ENCODE measurements at regions not wholly inside any gene's neighbourhood (a gene's known extent, or its start where the extent isn't known, plus 50 kb on each side); places are given as distances from the start of the nearest gene placed in this dataset.

DNA sequence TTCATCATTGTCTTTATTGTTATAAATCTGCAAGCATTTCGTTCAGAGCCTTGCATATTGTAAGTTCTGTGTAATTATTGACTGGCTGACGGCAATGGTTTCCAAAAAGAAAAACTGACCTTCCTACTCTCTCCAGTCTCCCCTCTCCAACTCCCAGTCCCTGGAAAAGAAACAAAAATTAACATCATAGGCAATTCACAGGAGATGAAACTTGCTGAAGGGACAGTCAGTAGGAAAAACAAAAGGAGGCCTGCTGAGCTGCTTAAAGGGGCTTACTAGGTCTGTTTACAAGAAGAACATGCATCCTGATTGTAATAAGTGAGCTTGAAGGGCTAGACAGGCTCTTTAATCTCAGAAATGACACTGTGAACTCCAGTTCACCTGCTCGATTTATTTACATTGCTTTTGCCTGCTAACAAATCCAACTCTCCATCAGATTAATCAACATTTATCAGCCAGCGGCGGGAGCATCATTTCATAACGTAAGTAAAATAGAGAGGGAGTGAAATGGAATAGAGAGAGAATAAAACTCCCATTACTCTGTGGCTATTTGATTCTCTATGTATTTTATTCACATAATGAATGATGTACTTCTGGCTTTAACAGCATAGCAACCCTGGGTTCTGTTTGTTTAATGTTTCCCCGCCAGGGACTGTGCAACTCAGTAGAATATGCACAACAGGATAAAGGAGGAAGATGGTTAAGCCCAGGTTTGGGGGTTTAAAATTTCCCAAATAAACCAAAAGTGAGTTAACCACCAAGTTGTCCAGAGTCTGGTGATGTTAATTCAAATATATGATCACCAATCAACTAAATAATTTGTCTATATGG, 256.7 kb upstream of the SETBP1 start:
- H3K27me3 Mint-ChIP-seq (ENCODE audit: insufficient read depth), result no peaks in the 10 kb centered on the region
- H3K4me3 Mint-ChIP-seq, result no peak overlapping the region
- WGBS, 2 experiments (ENCODE audit: insufficient coverage in 1 of 2, insufficient read length in 1 of 2), result 48 to 80% methylated on average over 1 to 3 of the region's 7 CpGs

DNA sequence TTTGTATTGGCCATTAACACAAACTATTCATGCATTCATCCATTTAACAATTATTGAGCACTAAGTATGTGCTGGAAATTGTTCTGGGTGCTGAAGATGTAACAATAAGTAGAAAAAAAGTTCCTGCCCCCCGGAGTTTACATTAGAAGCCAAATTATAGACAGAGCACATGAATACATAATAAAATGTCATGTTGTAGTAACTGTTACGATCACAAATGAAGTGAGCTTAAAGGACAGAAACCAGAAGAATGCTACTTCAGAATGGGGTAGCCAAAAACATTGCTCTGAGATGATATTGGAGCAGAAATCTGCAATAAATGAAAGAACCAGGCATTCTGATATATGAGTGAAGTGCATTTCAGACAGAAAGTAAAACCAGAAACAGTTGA, 256.0 kb upstream of the SETBP1 start:
- H3K27ac Mint-ChIP-seq, result no peak overlapping the region
- H3K36me3 Mint-ChIP-seq (ENCODE audit: low read depth), result no peaks in the 10 kb centered on the region
- no peak overlapping the region for H3K4me3 ChIP-seq (ENCODE audit: low read length)
- H3K27me3 ChIP-seq (ENCODE audit: control insufficient read depth, insufficient read depth, low read length, poor library complexity, severe bottlenecking), result no peaks in the 10 kb centered on the region
- H3K4me1 Mint-ChIP-seq, result peaks cover 9% of the 10 kb centered on the region
- WGBS, 2 experiments (ENCODE audit: insufficient coverage in 1 of 2, insufficient read length in 1 of 2), result 92 to 100% methylated on average over 1 of the region's 2 CpGs
- no peaks in the 10 kb centered on the region for H3K9me3 ChIP-seq (ENCODE audit: control insufficient read depth, low read length)
- DNase-seq, result no peak
- TF ChIP-seq, protein P1, sequence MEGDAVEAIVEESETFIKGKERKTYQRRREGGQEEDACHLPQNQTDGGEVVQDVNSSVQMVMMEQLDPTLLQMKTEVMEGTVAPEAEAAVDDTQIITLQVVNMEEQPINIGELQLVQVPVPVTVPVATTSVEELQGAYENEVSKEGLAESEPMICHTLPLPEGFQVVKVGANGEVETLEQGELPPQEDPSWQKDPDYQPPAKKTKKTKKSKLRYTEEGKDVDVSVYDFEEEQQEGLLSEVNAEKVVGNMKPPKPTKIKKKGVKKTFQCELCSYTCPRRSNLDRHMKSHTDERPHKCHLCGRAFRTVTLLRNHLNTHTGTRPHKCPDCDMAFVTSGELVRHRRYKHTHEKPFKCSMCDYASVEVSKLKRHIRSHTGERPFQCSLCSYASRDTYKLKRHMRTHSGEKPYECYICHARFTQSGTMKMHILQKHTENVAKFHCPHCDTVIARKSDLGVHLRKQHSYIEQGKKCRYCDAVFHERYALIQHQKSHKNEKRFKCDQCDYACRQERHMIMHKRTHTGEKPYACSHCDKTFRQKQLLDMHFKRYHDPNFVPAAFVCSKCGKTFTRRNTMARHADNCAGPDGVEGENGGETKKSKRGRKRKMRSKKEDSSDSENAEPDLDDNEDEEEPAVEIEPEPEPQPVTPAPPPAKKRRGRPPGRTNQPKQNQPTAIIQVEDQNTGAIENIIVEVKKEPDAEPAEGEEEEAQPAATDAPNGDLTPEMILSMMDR (conservative IDR thresholded peaks at IDR 0.05), result no peak
- H3K4me3 Mint-ChIP-seq, result no peak overlapping the region
- H3K9me3 Mint-ChIP-seq, result peaks cover 13% of the 10 kb centered on the region
- H3K4me1 ChIP-seq (ENCODE audit: control insufficient read depth, insufficient read depth, low read length), result no peaks in the 10 kb centered on the region
- H3K9ac ChIP-seq (ENCODE audit: extremely low read depth, low read length, poor library complexity, severe bottlenecking), result no peak overlapping the region
- H3K27me3 Mint-ChIP-seq (ENCODE audit: insufficient read depth), result no peaks in the 10 kb centered on the region
- no peaks in the 10 kb centered on the region for H3K36me3 ChIP-seq (ENCODE audit: control insufficient read depth, insufficient read depth, low read length)
- H3K27ac ChIP-seq (ENCODE audit: low read depth, low read length), result no peak overlapping the region

More for the DNA sequence above, 256.7 kb upstream of the SETBP1 start:
- no peaks in the 10 kb centered on the region for H3K27me3 ChIP-seq (ENCODE audit: control insufficient read depth, insufficient read depth, low read length, poor library complexity, severe bottlenecking)
- H3K9me3 ChIP-seq (ENCODE audit: control insufficient read depth, low read length), result no peaks in the 10 kb centered on the region
- Mint-ChIP-seq H3K4me1 (peaks cover 9% of the 10 kb centered on the region), H3K36me3 (ENCODE audit: low read depth) (no peaks in the 10 kb centered on the region), H3K9me3 (peaks cover 16% of the 10 kb centered on the region), H3K27ac (no peak overlapping the region)
- TF ChIP-seq, protein P1 (conservative IDR thresholded peaks at IDR 0.05), result no peak
- no peak overlapping the region for H3K4me3 ChIP-seq (ENCODE audit: low read length)
- H3K9ac ChIP-seq (ENCODE audit: extremely low read depth, low read length, poor library complexity, severe bottlenecking), result no peak overlapping the region
- no peak overlapping the region for H3K27ac ChIP-seq (ENCODE audit: low read depth, low read length)
- peak; percentile 47 for DNase-seq
- no peaks in the 10 kb centered on the region for H3K4me1 ChIP-seq (ENCODE audit: control insufficient read depth, insufficient read depth, low read length)
- no peaks in the 10 kb centered on the region for H3K36me3 ChIP-seq (ENCODE audit: control insufficient read depth, insufficient read depth, low read length)

DNA sequence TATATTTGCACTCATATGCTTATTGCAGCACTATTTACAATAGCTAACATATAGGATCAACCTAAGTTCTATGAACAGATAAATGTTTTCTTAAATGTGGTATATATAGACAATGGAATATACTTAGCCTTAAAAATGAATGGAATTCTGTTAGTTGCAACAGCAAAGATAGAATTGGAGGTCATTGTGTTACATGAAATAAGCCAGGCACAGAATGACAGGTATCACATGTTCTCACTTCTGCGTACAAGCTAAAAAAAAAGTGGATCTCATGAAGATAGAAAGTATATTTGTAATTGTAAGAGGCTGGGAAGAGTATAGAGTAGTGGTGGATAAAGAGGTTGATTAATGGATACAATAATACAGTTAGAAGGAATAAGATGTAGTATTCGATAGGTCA, 255.5 kb upstream of the SETBP1 start:
- Mint-ChIP-seq H3K36me3 (ENCODE audit: low read depth) (no peaks in the 10 kb centered on the region), H3K4me3 (no peak overlapping the region), H3K9me3 (peaks cover 11% of the 10 kb centered on the region), H3K27ac (no peak overlapping the region), H3K27me3 (ENCODE audit: insufficient read depth) (no peaks in the 10 kb centered on the region), H3K4me1 (peaks cover 9% of the 10 kb centered on the region)
- 93 to 100% methylated on average over 2 of the region's 2 CpGs for WGBS, 2 experiments (ENCODE audit: insufficient coverage in 1 of 2, insufficient read length in 1 of 2)
- Histone ChIP-seq H3K36me3 (ENCODE audit: control insufficient read depth, insufficient read depth, low read length) (no peaks in the 10 kb centered on the region), H3K9me3 (ENCODE audit: control insufficient read depth, low read length) (no peaks in the 10 kb centered on the region), H3K4me3 (ENCODE audit: low read length) (no peak overlapping the region), H3K27ac (ENCODE audit: low read depth, low read length) (no peak overlapping the region), H3K27me3 (ENCODE audit: control insufficient read depth, insufficient read depth, low read length, poor library complexity, severe bottlenecking) (no peaks in the 10 kb centered on the region), H3K4me1 (ENCODE audit: control insufficient read depth, insufficient read depth, low read length) (no peaks in the 10 kb centered on the region), H3K9ac (ENCODE audit: extremely low read depth, low read length, poor library complexity, severe bottlenecking) (no peak overlapping the region)
- DNase-seq, result no peak
- TF ChIP-seq, protein P1 (conservative IDR thresholded peaks at IDR 0.05), result no peak

Data from endodermal cell (in vitro differentiated cells).